Hematopoietic multipotent progenitor cell treated with erythropoietin and hydrocortisone succinate and interleukin-3 and kit ligand, for 4 days (in vitro differentiated cells): ENCODE measurements at regions not wholly inside any gene's neighbourhood (a gene's known extent, or its start where the extent isn't known, plus 50 kb on each side); places are given as distances from the start of the nearest gene placed in this dataset.
"Not testable (repeated sequence)": the region's sequence is repeated elsewhere in the genome, so short reads cannot be mapped to it uniquely, and the experiment has no call there.

Experiments used
- DNase-seq: peaks from one replicate; pipeline ENCODE4 v3.0.0-alpha.2; 2015

GRCh38 chr3:153221748-153222162, 59.7 kb downstream of the RAP2B start:
- peak; percentile 98 for DNase-seq

- DNase-seq, result not testable (repeated sequence)
Measured at GRCh38 chr3:153226877-153227276, 64.9 kb downstream of the RAP2B start.

GRCh38 chr3:153230427-153230826, 68.4 kb downstream of the RAP2B start:
- not testable (repeated sequence) for DNase-seq

GRCh38 chr3:153231245-153231644, 69.2 kb downstream of the RAP2B start:
- not testable (repeated sequence) for DNase-seq

- DNase-seq, result not testable (repeated sequence)
Measured at GRCh38 chr3:153232050-153232752, 70.2 kb downstream of the RAP2B start.

GRCh38 chr3:153232851-153233271, 70.8 kb downstream of the RAP2B start:
- DNase-seq, result no peak

- DNase-seq, result no peak
Measured at GRCh38 chr3:153233986-153234385, 72.0 kb downstream of the RAP2B start.

- no peak for DNase-seq
Measured at GRCh38 chr3:153242896-153243295, 80.9 kb downstream of the RAP2B start.

- DNase-seq, result no peak
Measured at GRCh38 chr3:153244961-153245360, 82.9 kb downstream of the RAP2B start.

GRCh38 chr3:153245661-153246060, 83.6 kb downstream of the RAP2B start:
- no peak for DNase-seq

- no peak for DNase-seq
Measured at GRCh38 chr3:153246331-153246730, 84.3 kb downstream of the RAP2B start.

GRCh38 chr3:153246806-153247205, 84.8 kb downstream of the RAP2B start:
- DNase-seq, result no peak

GRCh38 chr3:153247331-153248330, 85.6 kb downstream of the RAP2B start:
- DNase-seq, result peak; percentile 35

GRCh38 chr3:153248835-153249234, 86.8 kb downstream of the RAP2B start:
- not testable (repeated sequence) for DNase-seq

GRCh38 chr3:153249906-153250305, 87.9 kb downstream of the RAP2B start:
- DNase-seq, result no peak

- DNase-seq, result no peak
Measured at GRCh38 chr3:153250446-153250845, 88.4 kb downstream of the RAP2B start.

GRCh38 chr3:153252963-153253362, 90.9 kb downstream of the RAP2B start:
- DNase-seq, result no peak

GRCh38 chr3:153254361-153254760, 92.3 kb downstream of the RAP2B start:
- no peak for DNase-seq

GRCh38 chr3:153257673-153258351, 95.8 kb downstream of the RAP2B start:
- DNase-seq, result no peak

- DNase-seq, result no peak
Measured at GRCh38 chr3:153259956-153260355, 97.9 kb downstream of the RAP2B start.

GRCh38 chr3:153260681-153261080, 98.7 kb downstream of the RAP2B start:
- no peak for DNase-seq

GRCh38 chr3:153266619-153267018, 104.6 kb downstream of the RAP2B start:
- DNase-seq, result no peak
